ENCODE measurements at regions not wholly inside any gene's neighbourhood (a gene's known extent, or its start where the extent isn't known, plus 50 kb on each side); places are given as distances from the start of the nearest gene placed in this dataset.
"Not testable (repeated sequence)": the region's sequence is repeated elsewhere in the genome, so short reads cannot be mapped to it uniquely, and the experiment has no call there.

- no peak for DNase-seq
These were observed 103.8 kb upstream of the PPM1H start for GRCh38 chr12:63038713-63039100.

GRCh38 chr12:63037746-63038712, 103.1 kb upstream of the PPM1H start:
- no peak for DNase-seq

DNA sequence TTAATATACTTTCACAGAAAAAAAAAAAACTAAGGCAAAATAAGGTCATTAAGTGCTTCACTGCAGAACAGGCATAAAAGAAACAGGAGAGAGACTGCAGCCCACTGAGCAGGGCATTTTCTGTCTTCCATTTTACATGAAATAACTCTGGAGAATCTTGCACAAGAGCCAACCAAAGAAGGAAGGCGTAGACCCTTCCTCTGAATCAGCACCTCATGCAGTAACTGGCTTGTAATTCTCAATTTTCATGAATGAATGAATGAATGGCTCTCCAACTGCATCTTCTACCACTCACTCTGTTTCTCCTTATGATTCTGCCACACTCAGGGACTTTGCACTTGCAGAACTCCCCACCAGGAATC, 102.0 kb upstream of the PPM1H start:
- no peak for DNase-seq

- no peak for DNase-seq
These were observed 101.4 kb upstream of the PPM1H start for GRCh38 chr12:63036216-63036973.

DNA sequence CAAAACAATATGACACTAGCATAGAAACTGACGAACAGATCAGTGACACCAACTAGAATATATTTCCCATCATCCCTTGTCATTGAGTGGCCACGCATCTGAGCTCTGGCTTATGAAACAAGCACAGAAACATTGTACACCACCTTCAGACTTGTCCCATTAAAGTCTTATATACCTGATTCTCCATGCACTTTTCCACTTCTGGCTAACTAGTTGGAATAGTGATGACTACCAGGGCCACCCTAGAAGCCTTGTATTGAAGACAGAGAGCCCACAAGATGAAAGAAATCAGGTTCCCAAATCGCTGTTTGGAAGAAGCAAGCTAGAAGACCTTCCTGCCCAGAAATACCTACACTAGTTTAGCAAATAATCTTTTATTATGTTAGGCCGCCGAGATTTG, 99.7 kb upstream of the PPM1H start:
- no peak for DNase-seq

- DNase-seq = no peak
These were observed 94.7 kb upstream of the PPM1H start for GRCh38 chr12:63029676-63030075.

GRCh38 chr12:63028951-63029350, 94.0 kb upstream of the PPM1H start:
- DNase-seq = no peak

DNA sequence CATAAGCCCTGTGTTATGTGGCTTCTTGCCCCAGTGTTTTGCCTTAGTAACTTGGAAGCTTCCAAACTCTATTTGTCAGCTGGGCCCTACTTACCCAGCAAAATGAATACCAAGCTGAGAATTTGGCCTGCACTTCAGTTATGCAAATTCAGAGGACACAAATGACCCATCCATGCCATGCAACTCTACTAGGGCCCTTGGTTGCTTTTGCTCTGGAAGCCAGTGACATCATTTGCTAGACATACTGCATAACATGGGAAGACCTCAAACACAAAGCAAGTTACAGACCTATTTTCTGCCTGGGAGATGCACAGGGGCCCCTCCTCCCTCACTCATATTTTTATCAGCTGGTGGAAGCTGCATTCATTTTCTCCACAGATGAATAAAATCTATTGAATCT, 90.2 kb upstream of the PPM1H start:
- DNase-seq = no peak

GRCh38 chr12:63023926-63024325, 89.0 kb upstream of the PPM1H start:
- DNase-seq = no peak

GRCh38 chr12:63021116-63021515, 86.2 kb upstream of the PPM1H start:
- DNase-seq = no peak

- no peak for DNase-seq
These were observed 85.3 kb upstream of the PPM1H start for GRCh38 chr12:63020269-63020668.

GRCh38 chr12:63018273-63018672, 83.3 kb upstream of the PPM1H start:
- no peak for DNase-seq

- DNase-seq = no peak
These were observed 78.4 kb upstream of the PPM1H start for GRCh38 chr12:63013302-63013701.

DNA sequence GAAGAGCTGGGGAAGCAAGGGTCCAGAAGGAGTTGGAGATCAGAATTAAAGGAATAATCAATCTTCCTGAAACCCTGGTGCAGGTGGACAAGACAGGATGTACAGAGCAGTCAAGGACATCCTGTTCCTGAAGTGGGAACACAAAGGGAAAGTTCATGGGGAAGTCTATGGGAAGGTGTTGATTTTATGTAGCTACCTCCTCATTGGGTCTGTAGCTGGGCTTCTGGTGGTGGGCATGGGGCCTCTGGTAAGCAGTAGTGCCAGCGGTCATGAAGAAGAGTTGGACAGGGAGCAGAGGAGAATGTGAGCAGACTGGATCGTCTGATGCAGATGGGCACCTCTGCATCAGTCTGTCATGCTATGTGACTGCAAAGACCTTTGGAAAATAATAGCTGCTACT, 75.7 kb upstream of the PPM1H start:
- DNase-seq = no peak

- no peak for DNase-seq
These were observed 73.4 kb upstream of the PPM1H start for GRCh38 chr12:63008372-63008771.

- no peak for DNase-seq
These were observed 72.8 kb upstream of the PPM1H start for GRCh38 chr12:63007726-63008125.

- DNase-seq = no peak
These were observed 71.6 kb upstream of the PPM1H start for GRCh38 chr12:63006536-63006935.

DNA sequence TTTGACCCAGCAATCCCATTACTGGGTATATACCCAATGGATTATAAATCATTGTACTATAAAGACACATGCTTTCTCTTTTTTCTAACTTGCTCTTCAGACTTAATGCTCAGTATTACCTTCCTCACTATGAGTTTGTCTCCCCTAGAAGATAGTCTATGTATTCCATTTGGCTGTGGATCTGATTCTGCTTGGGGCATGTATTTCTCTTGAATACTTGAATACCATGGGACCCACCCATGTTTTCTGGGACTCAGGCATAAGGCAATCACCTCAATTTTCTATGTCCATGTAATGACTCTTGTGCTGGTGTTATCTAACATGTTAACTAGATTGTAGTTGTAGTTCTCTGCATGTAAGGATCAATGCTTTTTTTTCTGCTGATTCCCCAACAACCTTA, 70.4 kb upstream of the PPM1H start:
- DNase-seq = no peak

DNA sequence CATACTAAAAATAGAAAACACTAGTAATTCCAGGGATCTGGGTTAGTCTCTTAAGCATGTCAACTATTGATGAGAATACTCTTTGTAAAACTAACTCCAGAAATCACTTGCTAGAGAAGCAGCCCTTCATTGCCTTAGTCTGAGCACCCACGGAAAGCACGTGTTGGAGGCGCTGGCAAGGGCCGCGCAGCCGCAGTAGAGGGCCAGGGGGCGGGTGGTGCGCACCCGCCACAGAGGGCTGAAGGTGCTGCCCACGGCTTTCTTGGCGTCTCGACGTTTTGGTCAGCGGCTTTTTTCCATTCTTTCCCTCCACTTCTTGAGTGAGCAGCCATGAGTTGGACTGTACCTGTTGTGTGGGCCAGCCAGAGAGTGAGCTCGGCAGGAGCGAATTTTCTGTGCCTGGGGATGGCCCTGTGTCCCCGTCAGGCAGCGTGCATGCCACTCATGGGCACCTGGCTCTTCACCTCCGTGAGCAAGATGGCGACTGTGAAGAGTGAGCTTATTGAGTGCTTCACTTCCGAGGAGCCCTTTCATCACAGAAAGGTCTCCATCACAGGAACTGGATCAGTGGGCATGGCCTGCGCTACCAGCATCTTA, 68.4 kb upstream of the PPM1H start:
- no peak for DNase-seq

GRCh38 chr12:63002059-63002458, 67.1 kb upstream of the PPM1H start:
- not testable (repeated sequence) for DNase-seq

DNA sequence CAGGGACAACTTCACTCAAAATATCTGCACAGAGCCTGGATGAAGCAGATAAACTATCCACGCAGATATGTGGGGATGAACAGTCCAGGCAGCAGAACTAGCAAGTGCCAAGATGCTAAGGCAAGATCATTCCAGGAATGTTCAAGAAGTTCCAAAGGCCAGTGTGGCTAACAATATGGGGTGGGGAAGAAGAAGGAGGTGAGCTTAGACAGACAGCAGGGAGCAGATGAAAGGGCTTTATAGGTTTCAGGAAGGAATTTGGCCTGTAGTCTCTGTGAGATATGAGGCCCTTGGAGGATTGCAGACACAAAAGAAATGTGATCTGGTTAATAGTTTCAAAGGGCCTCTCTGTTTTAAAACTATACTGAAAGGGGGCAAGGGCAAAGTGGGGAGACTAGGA, 63.5 kb upstream of the PPM1H start:
- no peak for DNase-seq

DNA sequence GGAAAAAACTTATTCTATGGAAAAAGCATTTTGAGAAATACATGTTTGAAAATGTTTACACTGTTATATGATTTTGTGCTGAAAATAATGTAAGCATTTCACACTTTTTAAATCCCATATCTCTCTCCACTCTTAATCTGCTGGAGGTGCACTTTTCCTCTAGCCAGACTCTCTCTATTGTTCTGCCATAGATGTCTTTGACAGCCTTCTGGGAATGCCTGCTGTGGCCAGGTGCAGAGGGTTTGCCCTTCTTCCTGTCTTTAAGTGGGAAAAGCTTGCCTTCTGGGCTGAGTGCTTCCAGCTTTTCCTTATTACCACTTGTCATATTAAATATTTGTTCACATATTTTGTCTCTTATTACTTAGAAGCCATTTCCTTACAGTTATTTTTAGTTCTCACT, 60.1 kb upstream of the PPM1H start:
- no peak for DNase-seq

GRCh38 chr12:62986844-62987243, 51.9 kb upstream of the PPM1H start:
- no peak for DNase-seq
